Globus pallidus (tissue), 1 donor: ENCODE measurements at regions not wholly inside any gene's neighbourhood (a gene's known extent, or its start where the extent isn't known, plus 50 kb on each side); places are given as distances from the start of the nearest gene placed in this dataset.

ENCODE experiments used
- DNase-seq: peaks from one replicate; pipeline ENCODE4 v3.0.0-alpha.2; 2015; ENCODE audit warnings: low spot score

GRCh38 chr22:22999523-22999922, 70.8 kb upstream of the GNAZ start:
- DNase-seq, result no peak

- no peak for DNase-seq
Measured at GRCh38 chr22:23000657-23001347, 69.5 kb upstream of the GNAZ start.

GRCh38 chr22:23001463-23001862, 68.9 kb upstream of the GNAZ start:
- no peak for DNase-seq

- no peak for DNase-seq
Measured at GRCh38 chr22:23002612-23003180, 67.6 kb upstream of the GNAZ start.

GRCh38 chr22:23007823-23008222, 62.5 kb upstream of the GNAZ start:
- no peak for DNase-seq

- DNase-seq, result no peak
Measured at GRCh38 chr22:23008896-23009295, 61.4 kb upstream of the GNAZ start.
